ENCODE measurements at regions not wholly inside any gene's neighbourhood (a gene's known extent, or its start where the extent isn't known, plus 50 kb on each side); places are given as distances from the start of the nearest gene placed in this dataset.

- Histone ChIP-seq H3K27ac (ENCODE audit: insufficient read depth, low read depth, low read length, poor library complexity, severe bottlenecking) (no peak overlapping the region), H3K27me3 (ENCODE audit: control insufficient read depth, insufficient read depth, low read length, poor library complexity, severe bottlenecking) (no peaks in the 10 kb centered on the region), H3K4me1 (ENCODE audit: control insufficient read depth, insufficient read depth, low read length) (peaks cover 11% of the 10 kb centered on the region), H3K9me3 (ENCODE audit: control insufficient read depth, low read length) (no peaks in the 10 kb centered on the region), H3K36me3 (ENCODE audit: control insufficient read depth, insufficient read depth, low read length) (no peaks in the 10 kb centered on the region), H3K4me3 (ENCODE audit: insufficient read depth, low read depth, low read length) (no peak overlapping the region)
- WGBS, 2 experiments, result 91 to 94% methylated on average over 7 of the region's 7 CpGs
Observed at GRCh38 chr1:5794279-5794678, 197.9 kb downstream of the NPHP4 start.

- H3K27me3 ChIP-seq (ENCODE audit: control insufficient read depth, insufficient read depth, low read length, poor library complexity, severe bottlenecking), result no peaks in the 10 kb centered on the region
- H3K36me3 ChIP-seq (ENCODE audit: control insufficient read depth, insufficient read depth, low read length), result no peaks in the 10 kb centered on the region
- H3K27ac ChIP-seq (ENCODE audit: insufficient read depth, low read depth, low read length, poor library complexity, severe bottlenecking), result no peak overlapping the region
- H3K4me3 ChIP-seq (ENCODE audit: insufficient read depth, low read depth, low read length), result no peak overlapping the region
- WGBS, 2 experiments, result 85 to 89% methylated on average over 4 of the region's 4 CpGs
- no peaks in the 10 kb centered on the region for H3K9me3 ChIP-seq (ENCODE audit: control insufficient read depth, low read length)
- peaks cover 10% of the 10 kb centered on the region for H3K4me1 ChIP-seq (ENCODE audit: control insufficient read depth, insufficient read depth, low read length)
Observed at GRCh38 chr1:5793516-5793915, 198.7 kb downstream of the NPHP4 start.

GRCh38 chr1:5781079-5781478, 211.1 kb downstream of the NPHP4 start:
- Histone ChIP-seq H3K4me1 (ENCODE audit: control insufficient read depth, insufficient read depth, low read length) (no peaks in the 10 kb centered on the region), H3K27me3 (ENCODE audit: control insufficient read depth, insufficient read depth, low read length, poor library complexity, severe bottlenecking) (no peaks in the 10 kb centered on the region), H3K27ac (ENCODE audit: insufficient read depth, low read depth, low read length, poor library complexity, severe bottlenecking) (no peak overlapping the region), H3K36me3 (ENCODE audit: control insufficient read depth, insufficient read depth, low read length) (no peaks in the 10 kb centered on the region), H3K4me3 (ENCODE audit: insufficient read depth, low read depth, low read length) (no peak overlapping the region), H3K9me3 (ENCODE audit: control insufficient read depth, low read length) (no peaks in the 10 kb centered on the region)
- 93 to 98% methylated on average over 6 of the region's 6 CpGs for WGBS, 2 experiments

- H3K27ac ChIP-seq (ENCODE audit: insufficient read depth, low read depth, low read length, poor library complexity, severe bottlenecking), result no peak overlapping the region
- no peaks in the 10 kb centered on the region for H3K9me3 ChIP-seq (ENCODE audit: control insufficient read depth, low read length)
- 93 to 94% methylated on average over 4 of the region's 4 CpGs for WGBS, 2 experiments
- H3K36me3 ChIP-seq (ENCODE audit: control insufficient read depth, insufficient read depth, low read length), result no peaks in the 10 kb centered on the region
- no peaks in the 10 kb centered on the region for H3K27me3 ChIP-seq (ENCODE audit: control insufficient read depth, insufficient read depth, low read length, poor library complexity, severe bottlenecking)
- H3K4me3 ChIP-seq (ENCODE audit: insufficient read depth, low read depth, low read length), result no peak overlapping the region
- H3K4me1 ChIP-seq (ENCODE audit: control insufficient read depth, insufficient read depth, low read length), result no peaks in the 10 kb centered on the region
Observed at GRCh38 chr1:5780324-5780716, 211.9 kb downstream of the NPHP4 start.

- WGBS, 2 experiments, result 95 to 96% methylated on average over 24 of the region's 24 CpGs
- Histone ChIP-seq H3K27ac (ENCODE audit: insufficient read depth, low read depth, low read length, poor library complexity, severe bottlenecking) (no peak overlapping the region), H3K36me3 (ENCODE audit: control insufficient read depth, insufficient read depth, low read length) (no peaks in the 10 kb centered on the region), H3K4me1 (ENCODE audit: control insufficient read depth, insufficient read depth, low read length) (no peaks in the 10 kb centered on the region), H3K4me3 (ENCODE audit: insufficient read depth, low read depth, low read length) (no peak overlapping the region), H3K9me3 (ENCODE audit: control insufficient read depth, low read length) (no peaks in the 10 kb centered on the region), H3K27me3 (ENCODE audit: control insufficient read depth, insufficient read depth, low read length, poor library complexity, severe bottlenecking) (no peaks in the 10 kb centered on the region)
Observed at GRCh38 chr1:5779608-5780323, 212.5 kb downstream of the NPHP4 start.

- peaks cover 11% of the 10 kb centered on the region for H3K4me1 ChIP-seq (ENCODE audit: control insufficient read depth, insufficient read depth, low read length)
- H3K4me3 ChIP-seq (ENCODE audit: insufficient read depth, low read depth, low read length), result no peak overlapping the region
- no peaks in the 10 kb centered on the region for H3K27me3 ChIP-seq (ENCODE audit: control insufficient read depth, insufficient read depth, low read length, poor library complexity, severe bottlenecking)
- no peak overlapping the region for H3K27ac ChIP-seq (ENCODE audit: insufficient read depth, low read depth, low read length, poor library complexity, severe bottlenecking)
- no peaks in the 10 kb centered on the region for H3K36me3 ChIP-seq (ENCODE audit: control insufficient read depth, insufficient read depth, low read length)
- 93 to 94% methylated on average over 12 of the region's 12 CpGs for WGBS, 2 experiments
- no peaks in the 10 kb centered on the region for H3K9me3 ChIP-seq (ENCODE audit: control insufficient read depth, low read length)
Observed at GRCh38 chr1:5776035-5776550, 216.1 kb downstream of the NPHP4 start.

GRCh38 chr1:5774019-5774418, 218.2 kb downstream of the NPHP4 start:
- Histone ChIP-seq H3K9me3 (ENCODE audit: control insufficient read depth, low read length) (no peaks in the 10 kb centered on the region), H3K4me3 (ENCODE audit: insufficient read depth, low read depth, low read length) (no peak overlapping the region)

GRCh38 chr1:5771788-5772187, 220.4 kb downstream of the NPHP4 start:
- Histone ChIP-seq H3K27ac (ENCODE audit: insufficient read depth, low read depth, low read length, poor library complexity, severe bottlenecking) (no peak overlapping the region), H3K4me1 (ENCODE audit: control insufficient read depth, insufficient read depth, low read length) (peaks cover 18% of the 10 kb centered on the region), H3K9me3 (ENCODE audit: control insufficient read depth, low read length) (no peaks in the 10 kb centered on the region), H3K27me3 (ENCODE audit: control insufficient read depth, insufficient read depth, low read length, poor library complexity, severe bottlenecking) (no peaks in the 10 kb centered on the region), H3K36me3 (ENCODE audit: control insufficient read depth, insufficient read depth, low read length) (no peaks in the 10 kb centered on the region), H3K4me3 (ENCODE audit: insufficient read depth, low read depth, low read length) (no peak overlapping the region)
- WGBS, 2 experiments, result 91 to 92% methylated on average over 2 of the region's 2 CpGs

More at GRCh38 chr1:5774019-5774418, 218.2 kb downstream of the NPHP4 start:
- Histone ChIP-seq H3K27ac (ENCODE audit: insufficient read depth, low read depth, low read length, poor library complexity, severe bottlenecking) (no peak overlapping the region), H3K36me3 (ENCODE audit: control insufficient read depth, insufficient read depth, low read length) (no peaks in the 10 kb centered on the region), H3K27me3 (ENCODE audit: control insufficient read depth, insufficient read depth, low read length, poor library complexity, severe bottlenecking) (no peaks in the 10 kb centered on the region), H3K4me1 (ENCODE audit: control insufficient read depth, insufficient read depth, low read length) (peaks cover 18% of the 10 kb centered on the region)
- 92 to 94% methylated on average over 6 of the region's 6 CpGs for WGBS, 2 experiments

- Histone ChIP-seq H3K27me3 (ENCODE audit: control insufficient read depth, insufficient read depth, low read length, poor library complexity, severe bottlenecking) (no peaks in the 10 kb centered on the region), H3K9me3 (ENCODE audit: control insufficient read depth, low read length) (no peaks in the 10 kb centered on the region), H3K27ac (ENCODE audit: insufficient read depth, low read depth, low read length, poor library complexity, severe bottlenecking) (peak overlapping the region; percentile 36), H3K4me3 (ENCODE audit: insufficient read depth, low read depth, low read length) (no peak overlapping the region), H3K4me1 (ENCODE audit: control insufficient read depth, insufficient read depth, low read length) (peaks cover 18% of the 10 kb centered on the region), H3K36me3 (ENCODE audit: control insufficient read depth, insufficient read depth, low read length) (no peaks in the 10 kb centered on the region)
- 65 to 75% methylated on average over 23 of the region's 23 CpGs for WGBS, 2 experiments
Observed at GRCh38 chr1:5770981-5771765, 221.1 kb downstream of the NPHP4 start.

- no peak overlapping the region for H3K27ac ChIP-seq (ENCODE audit: insufficient read depth, low read depth, low read length, poor library complexity, severe bottlenecking)
- no peaks in the 10 kb centered on the region for H3K27me3 ChIP-seq (ENCODE audit: control insufficient read depth, insufficient read depth, low read length, poor library complexity, severe bottlenecking)
- no peaks in the 10 kb centered on the region for H3K36me3 ChIP-seq (ENCODE audit: control insufficient read depth, insufficient read depth, low read length)
- H3K4me3 ChIP-seq (ENCODE audit: insufficient read depth, low read depth, low read length), result no peak overlapping the region
- 92 to 93% methylated on average over 5 of the region's 5 CpGs for WGBS, 2 experiments
- peaks cover 18% of the 10 kb centered on the region for H3K4me1 ChIP-seq (ENCODE audit: control insufficient read depth, insufficient read depth, low read length)
- no peaks in the 10 kb centered on the region for H3K9me3 ChIP-seq (ENCODE audit: control insufficient read depth, low read length)
Observed at GRCh38 chr1:5769760-5770159, 222.5 kb downstream of the NPHP4 start.

All from ectodermal cell (in vitro differentiated cells).